ENCODE measurements at regions not wholly inside any gene's neighbourhood (a gene's known extent, or its start where the extent isn't known, plus 50 kb on each side); places are given as distances from the start of the nearest gene placed in this dataset.

GRCh38 chr9:96183751-96184150, 118.2 kb downstream of the HSD17B3 start:
- no peak for DNase-seq

GRCh38 chr9:96178153-96178552, 123.8 kb downstream of the HSD17B3 start:
- no peak for DNase-seq

GRCh38 chr9:96177719-96178028, 124.3 kb downstream of the HSD17B3 start:
- DNase-seq, result no peak

GRCh38 chr9:96177005-96177718, 124.8 kb downstream of the HSD17B3 start:
- DNase-seq, result no peak

- no peak for DNase-seq
Observed at GRCh38 chr9:96175796-96176195, 126.2 kb downstream of the HSD17B3 start.

- DNase-seq, result no peak
Observed at GRCh38 chr9:96175001-96175400, 127.0 kb downstream of the HSD17B3 start.

GRCh38 chr9:96174371-96174770, 127.6 kb downstream of the HSD17B3 start:
- DNase-seq, result no peak

GRCh38 chr9:96173640-96174039, 128.3 kb downstream of the HSD17B3 start:
- no peak for DNase-seq

GRCh38 chr9:96172797-96173196, 129.2 kb downstream of the HSD17B3 start:
- DNase-seq, result no peak

- DNase-seq, result no peak
Observed at GRCh38 chr9:96171728-96172127, 130.2 kb downstream of the HSD17B3 start.

- DNase-seq, result no peak
Observed at GRCh38 chr9:96169901-96170300, 132.1 kb downstream of the HSD17B3 start.

GRCh38 chr9:96169484-96169883, 132.5 kb downstream of the HSD17B3 start:
- DNase-seq, result no peak

GRCh38 chr9:96168882-96169281, 133.1 kb downstream of the HSD17B3 start:
- DNase-seq, result no peak

- DNase-seq, result no peak
Observed at GRCh38 chr9:96167011-96167410, 135.0 kb downstream of the HSD17B3 start.

GRCh38 chr9:96164268-96164683, 137.7 kb downstream of the HSD17B3 start:
- DNase-seq, result no peak

GRCh38 chr9:96163712-96164111, 138.3 kb downstream of the HSD17B3 start:
- no peak for DNase-seq

- no peak for DNase-seq
Observed at GRCh38 chr9:96163161-96163560, 138.8 kb downstream of the HSD17B3 start.

GRCh38 chr9:96161819-96162218, 140.2 kb downstream of the HSD17B3 start:
- no peak for DNase-seq

- DNase-seq, result no peak
Observed at GRCh38 chr9:96160866-96161265, 141.1 kb downstream of the HSD17B3 start.

- DNase-seq, result no peak
Observed at GRCh38 chr9:96160168-96160567, 141.8 kb downstream of the HSD17B3 start.

- DNase-seq, result no peak
Observed at GRCh38 chr9:96159596-96159995, 142.4 kb downstream of the HSD17B3 start.

- DNase-seq, result no peak
Observed at GRCh38 chr9:96158909-96159575, 142.9 kb downstream of the HSD17B3 start.

- no peak for DNase-seq
Observed at GRCh38 chr9:96158147-96158546, 143.8 kb downstream of the HSD17B3 start.

GRCh38 chr9:96157675-96158074, 144.3 kb downstream of the HSD17B3 start:
- no peak for DNase-seq
